RWPE2 (cell line): ENCODE measurements at regions not wholly inside any gene's neighbourhood (a gene's known extent, or its start where the extent isn't known, plus 50 kb on each side); places are given as distances from the start of the nearest gene placed in this dataset.

Experiments used
- ATAC-seq: fragments of 200-7000 bp; cut with Tn5 transposase; 3 replicates; pipeline ENCODE4 v1.9.1; 2021; ENCODE audit warnings: low read depth
- DNase-seq: peaks from one replicate; pipeline ENCODE4 v3.0.0-alpha.2; 2020; ENCODE audit warnings: low spot score
- H3K27ac ChIP-seq: fragments of 450-650 bp; 2 replicates; pipeline ENCODE4 v1.5.1; 2017; ENCODE audit warnings: mild to moderate bottlenecking; ENCODE audit not compliant: poor library complexity, severe bottlenecking
- H3K27me3 ChIP-seq: fragments of 250-450 bp; sonication (Bioruptor Pico); 2 replicates; pipeline ENCODE4 v1.5.1; 2021; ENCODE audit warnings: mild to moderate bottlenecking, moderate library complexity; ENCODE audit not compliant: insufficient read depth, poor library complexity, severe bottlenecking
- H3K36me3 ChIP-seq: fragments of 250-450 bp; sonication (Bioruptor Pico); 2 replicates; pipeline ENCODE4 v1.5.1; 2020; ENCODE audit warnings: low read depth, mild to moderate bottlenecking, moderate library complexity
- H3K4me1 ChIP-seq: fragments of 250-450 bp; sonication (Bioruptor Pico); 2 replicates; pipeline ENCODE4 v1.5.1; 2021; ENCODE audit warnings: mild to moderate bottlenecking, moderate library complexity; ENCODE audit not compliant: insufficient read depth, poor library complexity, severe bottlenecking
- H3K4me3 ChIP-seq: fragments of 250-450 bp; sonication (Bioruptor Pico); 2 replicates; pipeline ENCODE4 v1.5.1; 2021; ENCODE audit warnings: mild to moderate bottlenecking, moderate library complexity; ENCODE audit not compliant: severe bottlenecking
- H3K9me3 ChIP-seq: fragments of 250-450 bp; sonication (Bioruptor Pico); 2 replicates; pipeline ENCODE4 v1.5.1; 2021; ENCODE audit warnings: mild to moderate bottlenecking, moderate library complexity; ENCODE audit not compliant: severe bottlenecking
- CTCF ChIP-seq: fragments of 450-650 bp; IDR thresholded peaks from one replicate; pipeline ENCODE4 v1.5.1; 2017; ENCODE audit warnings: mild to moderate bottlenecking, moderate library complexity; ENCODE audit not compliant: poor library complexity, severe bottlenecking

DNA sequence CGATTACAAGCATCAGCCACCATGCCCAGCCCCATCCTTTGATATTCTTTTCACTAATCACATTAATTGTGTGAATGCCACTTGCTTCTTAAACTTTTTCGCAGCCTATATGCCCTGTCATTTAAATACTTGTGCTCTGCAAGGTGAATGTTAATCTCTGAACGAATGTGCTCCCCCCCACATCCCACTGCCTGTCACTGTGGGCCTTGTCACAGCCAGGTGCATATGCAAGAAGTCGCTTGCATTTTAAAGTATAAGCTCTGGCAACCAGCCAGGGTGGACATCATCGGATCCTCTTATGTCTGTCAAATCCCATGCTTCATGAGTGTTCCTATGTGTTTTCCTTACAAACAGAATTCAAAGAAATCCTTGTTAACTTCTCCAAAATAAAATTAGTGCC is 304.4 kb downstream of the GALR1 start:
- Histone ChIP-seq H3K27me3 (no peaks in the 10 kb centered on the region), H3K9me3 (no peaks in the 10 kb centered on the region), H3K4me3 (no peak overlapping the region), H3K36me3 (no peaks in the 10 kb centered on the region), H3K4me1 (no peaks in the 10 kb centered on the region), H3K27ac (no peak overlapping the region)
- no peak for TF ChIP-seq CTCF
- no peak for ATAC-seq
- DNase-seq: no peak

- Histone ChIP-seq H3K9me3 (no peaks in the 10 kb centered on the region), H3K4me3 (no peak overlapping the region), H3K36me3 (no peaks in the 10 kb centered on the region), H3K27ac (no peak overlapping the region), H3K27me3 (no peaks in the 10 kb centered on the region), H3K4me1 (no peaks in the 10 kb centered on the region)
- no peak for DNase-seq
- ATAC-seq: no peak
- TF ChIP-seq CTCF: no peak
Observed at GRCh38 chr18:77557046-77557587, 307.5 kb downstream of the GALR1 start.

DNA sequence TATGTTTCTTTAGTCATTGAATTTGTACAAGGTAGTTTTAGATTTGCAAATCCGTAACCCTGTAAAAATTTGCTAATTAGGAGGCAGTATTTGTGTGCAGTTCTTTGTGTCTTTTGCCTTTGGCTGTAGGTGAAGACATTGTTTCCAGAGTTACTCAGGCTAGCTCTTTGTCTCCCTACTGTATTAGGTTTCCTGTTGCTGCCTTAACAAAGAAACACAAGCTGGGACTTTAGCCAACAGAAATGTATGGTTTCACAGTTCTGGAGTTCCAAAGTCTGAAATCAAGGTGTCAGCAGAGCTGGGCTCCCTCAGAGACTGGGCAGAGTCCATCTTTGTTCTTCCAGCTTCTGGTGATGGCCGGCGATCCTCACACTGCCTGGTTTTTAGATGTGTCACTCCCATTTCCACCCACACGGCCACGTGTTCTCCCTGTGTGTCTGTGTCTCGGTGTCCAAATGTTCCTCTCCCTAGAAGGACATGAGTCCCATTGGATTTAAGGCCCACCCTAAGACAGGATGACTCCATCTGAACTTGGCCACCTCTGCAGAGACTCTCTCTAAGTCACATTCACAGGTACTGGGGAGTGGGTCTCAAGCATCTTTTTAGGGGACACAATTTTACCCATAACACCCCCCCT is 309.7 kb downstream of the GALR1 start:
- ATAC-seq: no peak
- no peak for TF ChIP-seq CTCF
- DNase-seq: no peak

DNA sequence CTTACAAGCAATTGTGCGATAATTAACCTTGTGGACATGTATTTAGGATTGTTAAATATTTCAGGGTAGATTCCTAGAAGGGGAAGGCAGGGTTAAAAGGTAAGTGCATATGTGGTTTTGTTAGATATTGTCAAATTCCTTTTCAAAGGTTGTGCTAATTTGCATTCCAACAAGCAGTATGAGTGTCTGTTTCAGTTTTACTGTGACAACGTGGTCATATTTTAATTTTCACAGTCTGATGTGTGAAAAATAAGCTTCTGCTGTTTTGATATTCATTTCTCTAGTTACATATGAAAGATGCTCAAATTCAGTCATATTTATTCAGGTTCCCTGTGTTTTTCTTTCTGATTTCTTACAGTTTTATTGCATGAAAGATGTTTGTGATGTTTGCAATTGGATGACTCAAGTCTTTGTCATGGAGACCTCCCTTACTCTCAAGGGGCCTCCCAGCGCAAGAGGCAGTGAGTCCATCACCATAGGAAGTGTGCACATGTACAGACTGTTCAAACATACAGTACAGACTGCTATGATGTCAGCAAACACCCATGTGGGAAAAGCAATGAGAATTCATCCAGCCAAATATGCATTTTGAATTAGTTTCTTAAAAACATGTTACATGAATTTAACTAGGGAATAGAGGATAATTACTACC is 310.8 kb downstream of the GALR1 start:
- H3K27ac ChIP-seq: no peak overlapping the region
- no peaks in the 10 kb centered on the region for H3K4me1 ChIP-seq
- no peak for TF ChIP-seq CTCF
- H3K27me3 ChIP-seq: no peaks in the 10 kb centered on the region
- no peak overlapping the region for H3K4me3 ChIP-seq
- no peaks in the 10 kb centered on the region for H3K9me3 ChIP-seq
- no peaks in the 10 kb centered on the region for H3K36me3 ChIP-seq
- DNase-seq (no peak), ATAC-seq (peak; percentile 76; the same call in 2 of the 3 replicates)

More for the DNA sequence above, 309.7 kb downstream of the GALR1 start:
- Histone ChIP-seq H3K9me3 (no peaks in the 10 kb centered on the region), H3K27ac (no peak overlapping the region), H3K36me3 (no peaks in the 10 kb centered on the region), H3K27me3 (no peaks in the 10 kb centered on the region), H3K4me3 (no peak overlapping the region), H3K4me1 (no peaks in the 10 kb centered on the region)

- no peak overlapping the region for H3K27ac ChIP-seq
- no peak for ATAC-seq
- H3K36me3 ChIP-seq: no peaks in the 10 kb centered on the region
- TF ChIP-seq CTCF: no peak
- DNase-seq: no peak
- no peak overlapping the region for H3K4me3 ChIP-seq
- H3K27me3 ChIP-seq: no peaks in the 10 kb centered on the region
- H3K9me3 ChIP-seq: peaks cover 2% of the 10 kb centered on the region
- no peaks in the 10 kb centered on the region for H3K4me1 ChIP-seq
Observed at GRCh38 chr18:77566604-77567003, 317.0 kb downstream of the GALR1 start.
